ENCODE measurements at regions not wholly inside any gene's neighbourhood (a gene's known extent, or its start where the extent isn't known, plus 50 kb on each side); places are given as distances from the start of the nearest gene placed in this dataset.

DNA sequence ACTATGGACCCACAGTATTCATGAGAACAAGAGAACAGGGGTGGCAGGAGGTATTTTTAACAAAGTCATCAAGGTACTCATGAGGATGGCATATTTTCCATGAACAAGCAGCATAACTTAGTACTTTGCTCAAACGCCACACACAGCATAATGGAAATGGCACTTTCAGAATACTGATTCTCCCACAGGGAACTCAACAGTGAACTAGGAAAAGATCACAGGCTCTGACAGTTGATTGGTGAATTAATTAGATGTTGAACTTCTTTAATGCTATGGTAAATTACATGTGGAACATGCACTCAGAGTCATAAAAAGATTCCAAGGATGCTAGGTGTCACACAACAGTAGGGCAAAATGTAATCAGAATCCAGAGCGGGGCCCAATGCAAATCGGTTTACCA lies 1088.6 kb upstream of the C9orf72 start:
- no peaks in the 10 kb centered on the region for H3K27me3 ChIP-seq
- no peaks in the 10 kb centered on the region for H3K4me1 ChIP-seq
- intact Hi-C loops (cut with DNase I), result no loop called here
- H3K36me3 ChIP-seq, result no peaks in the 10 kb centered on the region
- H3K9me3 ChIP-seq, result no peaks in the 10 kb centered on the region
- DNase-seq (ENCODE audit: low spot score in 2 of 2), result no peak
- H3K27ac ChIP-seq, result no peak overlapping the region
- H3K4me3 ChIP-seq, result no peak overlapping the region
- TF ChIP-seq, protein P1, sequence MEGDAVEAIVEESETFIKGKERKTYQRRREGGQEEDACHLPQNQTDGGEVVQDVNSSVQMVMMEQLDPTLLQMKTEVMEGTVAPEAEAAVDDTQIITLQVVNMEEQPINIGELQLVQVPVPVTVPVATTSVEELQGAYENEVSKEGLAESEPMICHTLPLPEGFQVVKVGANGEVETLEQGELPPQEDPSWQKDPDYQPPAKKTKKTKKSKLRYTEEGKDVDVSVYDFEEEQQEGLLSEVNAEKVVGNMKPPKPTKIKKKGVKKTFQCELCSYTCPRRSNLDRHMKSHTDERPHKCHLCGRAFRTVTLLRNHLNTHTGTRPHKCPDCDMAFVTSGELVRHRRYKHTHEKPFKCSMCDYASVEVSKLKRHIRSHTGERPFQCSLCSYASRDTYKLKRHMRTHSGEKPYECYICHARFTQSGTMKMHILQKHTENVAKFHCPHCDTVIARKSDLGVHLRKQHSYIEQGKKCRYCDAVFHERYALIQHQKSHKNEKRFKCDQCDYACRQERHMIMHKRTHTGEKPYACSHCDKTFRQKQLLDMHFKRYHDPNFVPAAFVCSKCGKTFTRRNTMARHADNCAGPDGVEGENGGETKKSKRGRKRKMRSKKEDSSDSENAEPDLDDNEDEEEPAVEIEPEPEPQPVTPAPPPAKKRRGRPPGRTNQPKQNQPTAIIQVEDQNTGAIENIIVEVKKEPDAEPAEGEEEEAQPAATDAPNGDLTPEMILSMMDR (IDR thresholded peaks at IDR 0.05), result no peak

DNA sequence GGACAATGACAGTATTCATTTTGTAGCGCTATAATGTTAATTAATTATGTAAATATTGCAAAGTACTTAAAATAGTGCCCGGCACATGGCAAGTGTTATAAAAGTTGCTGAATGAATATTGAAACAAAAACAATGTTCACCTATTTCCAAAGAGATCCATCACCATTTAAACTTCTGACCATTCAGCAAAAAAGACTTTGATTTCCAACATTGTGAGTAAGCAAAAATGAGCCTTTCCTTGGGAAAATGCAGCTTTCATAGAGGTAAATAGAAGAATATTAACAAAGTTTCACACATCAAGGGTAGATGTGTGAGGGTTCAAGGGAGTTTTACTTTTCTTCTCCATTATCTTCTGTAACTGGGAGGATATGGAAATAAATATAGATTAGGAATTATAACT lies 1089.4 kb upstream of the C9orf72 start:
- no peak for DNase-seq (ENCODE audit: low spot score in 2 of 2)
- intact Hi-C loops (cut with DNase I), result no loop called here

DNA sequence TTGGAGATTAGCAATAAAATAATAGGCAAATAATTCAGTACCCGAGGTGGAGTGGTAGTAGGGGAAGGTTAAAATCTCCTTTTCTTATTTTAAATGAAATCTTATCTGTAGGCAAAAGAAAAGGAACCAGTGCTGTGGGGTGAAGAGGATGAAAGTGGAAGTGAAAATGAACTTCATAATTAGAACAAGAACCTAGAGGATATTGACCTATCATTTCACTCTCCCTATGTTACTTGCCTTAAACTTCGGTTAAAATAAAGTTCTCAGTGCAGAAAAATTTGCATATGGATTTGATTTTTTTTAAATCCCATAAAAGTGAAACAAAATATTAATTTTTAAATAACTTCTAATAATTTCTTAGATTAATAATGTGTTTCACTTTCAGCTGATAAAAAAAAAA lies 1094.9 kb upstream of the C9orf72 start:
- no peak for DNase-seq (ENCODE audit: low spot score in 2 of 2)
- Histone ChIP-seq H3K4me3 (no peak overlapping the region), H3K27me3 (no peaks in the 10 kb centered on the region), H3K4me1 (no peaks in the 10 kb centered on the region), H3K9me3 (no peaks in the 10 kb centered on the region), H3K36me3 (no peaks in the 10 kb centered on the region), H3K27ac (no peak overlapping the region)
- TF ChIP-seq, protein P1 (IDR thresholded peaks at IDR 0.05), result no peak
- intact Hi-C loops (cut with DNase I), result no loop called here

More for the DNA sequence above, 1089.4 kb upstream of the C9orf72 start:
- H3K27me3 ChIP-seq, result no peaks in the 10 kb centered on the region
- H3K27ac ChIP-seq, result no peak overlapping the region
- no peaks in the 10 kb centered on the region for H3K9me3 ChIP-seq
- no peak overlapping the region for H3K4me3 ChIP-seq
- H3K36me3 ChIP-seq, result no peaks in the 10 kb centered on the region
- TF ChIP-seq, protein P1 (IDR thresholded peaks at IDR 0.05), result no peak
- no peaks in the 10 kb centered on the region for H3K4me1 ChIP-seq

DNA sequence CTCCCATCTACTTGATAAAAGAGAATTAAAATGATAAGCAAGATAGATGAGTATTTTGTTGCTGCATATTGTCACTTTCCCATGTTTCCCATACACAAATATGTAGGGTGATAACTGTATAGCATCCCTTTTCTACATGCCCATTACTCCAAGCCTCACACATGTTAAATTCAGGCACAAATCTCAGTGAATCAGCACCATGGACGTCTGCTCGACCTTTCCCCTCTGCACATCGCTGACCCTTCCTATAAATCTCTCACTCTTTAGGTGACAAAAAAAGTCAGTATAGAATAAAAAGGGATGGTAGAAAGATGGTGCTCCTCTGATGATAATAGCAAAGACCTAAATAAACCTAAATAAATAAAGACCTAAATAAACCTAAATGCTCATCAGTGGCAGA lies 1097.7 kb upstream of the C9orf72 start:
- H3K9me3 ChIP-seq, result no peaks in the 10 kb centered on the region
- no peak overlapping the region for H3K27ac ChIP-seq
- H3K4me1 ChIP-seq, result no peaks in the 10 kb centered on the region
- DNase-seq (ENCODE audit: low spot score in 2 of 2), result no peak
- H3K27me3 ChIP-seq, result no peaks in the 10 kb centered on the region
- TF ChIP-seq, protein P1 (IDR thresholded peaks at IDR 0.05), result no peak
- H3K36me3 ChIP-seq, result no peaks in the 10 kb centered on the region
- H3K4me3 ChIP-seq, result no peak overlapping the region
- intact Hi-C loops (cut with DNase I), result no loop called here

DNA sequence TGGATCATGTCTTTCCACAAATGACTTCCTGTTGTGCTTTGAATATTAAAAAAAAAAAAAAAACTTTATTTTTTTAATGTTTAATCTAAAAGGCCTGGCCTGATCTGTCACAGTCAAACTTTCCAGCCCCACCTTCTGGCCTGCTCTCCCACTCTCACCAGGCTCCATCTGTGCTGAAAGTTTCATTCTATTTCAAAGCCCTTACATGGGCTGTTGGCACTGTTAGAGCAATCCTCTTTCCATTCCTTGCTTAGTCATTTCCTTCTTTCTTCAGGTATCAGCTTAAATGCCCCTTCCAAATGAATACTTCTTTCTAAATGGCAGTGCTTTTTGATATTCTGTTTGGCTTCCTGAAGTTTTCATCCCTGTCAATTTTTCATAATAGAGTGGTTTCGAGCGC lies 1104.8 kb upstream of the C9orf72 start:
- H3K4me3 ChIP-seq, result no peak overlapping the region
- H3K36me3 ChIP-seq, result no peaks in the 10 kb centered on the region
- H3K27me3 ChIP-seq, result no peaks in the 10 kb centered on the region
- H3K27ac ChIP-seq, result no peak overlapping the region
- H3K4me1 ChIP-seq, result no peaks in the 10 kb centered on the region
- TF ChIP-seq, protein P1 (IDR thresholded peaks at IDR 0.05), result no peak
- no peaks in the 10 kb centered on the region for H3K9me3 ChIP-seq
- no peak for DNase-seq (ENCODE audit: low spot score in 2 of 2)
- intact Hi-C loops (cut with DNase I), result no loop called here

DNA sequence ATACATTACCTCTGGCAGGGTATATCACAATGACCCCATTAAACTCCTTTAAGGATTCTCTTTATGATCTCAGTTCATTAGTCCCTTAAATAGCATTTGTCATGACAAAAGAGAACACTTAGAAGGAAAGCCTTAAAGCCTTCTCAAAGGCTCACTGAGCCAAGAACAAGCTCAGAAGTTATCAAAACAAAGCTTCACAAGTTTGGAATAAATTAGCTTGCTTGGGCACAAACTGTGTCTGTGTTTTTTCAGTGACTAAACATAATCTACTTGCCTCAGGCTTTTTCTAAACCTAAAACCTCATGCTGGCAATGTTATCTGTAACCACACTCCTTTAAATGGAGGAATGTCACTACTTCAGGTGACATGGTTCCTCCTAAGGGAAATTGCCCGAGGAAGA lies 1114.9 kb upstream of the C9orf72 start:
- DNase-seq (ENCODE audit: low spot score in 2 of 2), result no peak
- Histone ChIP-seq H3K4me3 (no peak overlapping the region), H3K27ac (no peak overlapping the region), H3K4me1 (no peaks in the 10 kb centered on the region), H3K9me3 (no peaks in the 10 kb centered on the region), H3K27me3 (no peaks in the 10 kb centered on the region), H3K36me3 (no peaks in the 10 kb centered on the region)
- TF ChIP-seq, protein P1 (IDR thresholded peaks at IDR 0.05), result no peak
- intact Hi-C loops (cut with DNase I), result no loop called here

Data from ascending aorta (tissue), 2 donors.